Loucy (cell line): ENCODE measurements at regions not wholly inside any gene's neighbourhood (a gene's known extent, or its start where the extent isn't known, plus 50 kb on each side); places are given as distances from the start of the nearest gene placed in this dataset.

ENCODE experiments used
- H2AFZ ChIP-seq: fragments of 200-600 bp; sonication (generic); 2 replicates; pipeline ENCODE4 v1.6.0; 2016; ENCODE audit warnings: antibody characterized with exemption, mild to moderate bottlenecking, low read length, moderate library complexity
- H3F3A ChIP-seq: fragments of 200-600 bp; 2 replicates; pipeline ENCODE4 v1.6.0; 2016; ENCODE audit warnings: antibody characterized with exemption, low read depth, mild to moderate bottlenecking
- H3K27me3 ChIP-seq: fragments of 200-600 bp; sonication (generic); 2 replicates; pipeline ENCODE4 v1.6.1; 2014; ENCODE audit warnings: low read length, mild to moderate bottlenecking; ENCODE audit not compliant: insufficient read depth, poor library complexity, severe bottlenecking
- H3K36me3 ChIP-seq: fragments of 200-600 bp; sonication (generic); 2 replicates; pipeline ENCODE4 v1.6.1; 2016; ENCODE audit warnings: low read length; ENCODE audit not compliant: insufficient read depth
- H3K4me1 ChIP-seq: fragments of 200-600 bp; sonication (generic); 2 replicates; pipeline ENCODE4 v1.5.1; 2014; ENCODE audit warnings: low read length, mild to moderate bottlenecking; ENCODE audit not compliant: insufficient read depth, poor library complexity, severe bottlenecking
- H3K4me2 ChIP-seq: fragments of 200-600 bp; sonication (generic); 2 replicates; pipeline ENCODE4 v1.6.0; 2014; ENCODE audit warnings: antibody characterized with exemption, low read length, low read depth, mild to moderate bottlenecking; ENCODE audit not compliant: poor library complexity, severe bottlenecking
- H3K4me3 ChIP-seq: fragments of 200-600 bp; sonication (generic); 2 replicates; pipeline ENCODE4 v1.5.1; 2014; ENCODE audit warnings: low read length, mild to moderate bottlenecking, mixed read lengths; ENCODE audit not compliant: poor library complexity, severe bottlenecking
- H3K79me2 ChIP-seq: fragments of 200-600 bp; sonication (generic); 2 replicates; pipeline ENCODE4 v1.6.1; 2014; ENCODE audit warnings: low read length; ENCODE audit not compliant: insufficient read depth
- H3K9ac ChIP-seq: fragments of 200-600 bp; sonication (generic); 2 replicates; pipeline ENCODE4 v1.6.0; 2014; ENCODE audit warnings: mild to moderate bottlenecking, low read depth, low read length, moderate library complexity; ENCODE audit not compliant: poor library complexity, severe bottlenecking
- H3K9me2 ChIP-seq: fragments of 200-600 bp; sonication (generic); replicated peaks from 2 replicates; pipeline ENCODE4 v1.6.1; 2016; ENCODE audit warnings: low read depth, low read length, mixed read lengths
- H3K9me3 ChIP-seq: fragments of 200-600 bp; sonication (generic); 2 replicates; pipeline ENCODE4 v1.6.1; 2014; ENCODE audit warnings: mild to moderate bottlenecking, antibody characterized with exemption, low read length, low read depth; ENCODE audit not compliant: insufficient read depth
- H4K20me1 ChIP-seq: fragments of 200-600 bp; sonication (generic); 2 replicates; pipeline ENCODE4 v1.6.0; 2014; ENCODE audit warnings: antibody characterized with exemption, low read length, mild to moderate bottlenecking; ENCODE audit not compliant: insufficient read depth, poor library complexity, severe bottlenecking
- EZH2phosphoT487 ChIP-seq: fragments of 200-600 bp; IDR thresholded peaks from 2 replicates; pipeline ENCODE4 v1.6.1; 2018; ENCODE audit warnings: antibody characterized with exemption, mild to moderate bottlenecking, moderate library complexity, borderline replicate concordance
- TF ChIP-seq, protein P1 (sequence below): fragments of 200-600 bp; sonication (generic); conservative IDR thresholded peaks from 2 replicates; pipeline ENCODE4 v1.5.1; 2014; ENCODE audit warnings: mild to moderate bottlenecking, antibody characterized with exemption, low read length

DNA sequence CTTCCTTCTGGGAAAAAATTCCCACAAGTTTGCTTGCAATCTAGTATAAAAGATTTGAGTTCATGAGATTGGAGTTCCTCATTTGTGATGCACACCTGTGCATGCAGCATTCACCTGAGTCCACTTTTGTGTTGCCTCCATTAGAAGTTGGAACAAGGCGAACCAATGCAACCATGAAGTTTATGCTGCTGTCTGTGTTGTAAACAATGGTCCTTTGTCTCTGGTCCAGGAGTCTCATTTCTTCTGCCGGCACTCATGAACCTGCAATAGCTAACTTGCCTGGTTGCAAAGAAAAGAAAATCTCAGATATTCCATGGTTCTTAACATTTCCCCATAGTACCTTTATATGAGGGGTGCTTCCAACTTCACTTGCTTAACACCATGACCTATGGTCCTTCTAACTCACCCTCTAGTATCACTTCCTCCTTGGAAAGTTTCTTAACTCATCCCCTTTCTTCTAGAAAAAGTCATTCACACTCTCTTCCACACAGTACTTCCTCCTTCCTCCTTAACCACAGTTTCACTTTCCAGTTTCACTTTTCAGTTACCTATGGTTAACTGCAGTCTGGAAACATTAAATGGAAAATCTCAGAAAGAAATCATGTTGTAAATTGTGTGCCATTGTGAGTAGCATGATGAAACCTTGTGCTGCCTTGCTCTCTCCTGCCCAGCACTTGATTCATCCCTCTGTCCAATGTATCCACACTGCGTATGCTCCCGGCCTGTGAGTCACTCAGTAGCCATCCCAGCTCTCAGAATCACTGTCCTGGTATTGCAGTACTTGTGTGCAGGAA, 128.8 kb upstream of the TRIB2 start:
- Histone ChIP-seq H4K20me1 (no peaks in the 10 kb centered on the region), H3F3A (no peaks in the 10 kb centered on the region), H3K9ac (no peak overlapping the region), H3K79me2 (no peaks in the 10 kb centered on the region), H3K4me1 (peaks cover 7% of the 10 kb centered on the region), H3K9me2 (no peaks in the 10 kb centered on the region), H2AFZ (peak overlapping the region; percentile 86), H3K27me3 (no peaks in the 10 kb centered on the region), H3K36me3 (no peaks in the 10 kb centered on the region), H3K4me2 (peak overlapping the region; percentile 51), H3K4me3 (no peak overlapping the region), H3K9me3 (no peaks in the 10 kb centered on the region)
- TF ChIP-seq EZH2phosphoT487: no peak
- TF ChIP-seq, protein P1, sequence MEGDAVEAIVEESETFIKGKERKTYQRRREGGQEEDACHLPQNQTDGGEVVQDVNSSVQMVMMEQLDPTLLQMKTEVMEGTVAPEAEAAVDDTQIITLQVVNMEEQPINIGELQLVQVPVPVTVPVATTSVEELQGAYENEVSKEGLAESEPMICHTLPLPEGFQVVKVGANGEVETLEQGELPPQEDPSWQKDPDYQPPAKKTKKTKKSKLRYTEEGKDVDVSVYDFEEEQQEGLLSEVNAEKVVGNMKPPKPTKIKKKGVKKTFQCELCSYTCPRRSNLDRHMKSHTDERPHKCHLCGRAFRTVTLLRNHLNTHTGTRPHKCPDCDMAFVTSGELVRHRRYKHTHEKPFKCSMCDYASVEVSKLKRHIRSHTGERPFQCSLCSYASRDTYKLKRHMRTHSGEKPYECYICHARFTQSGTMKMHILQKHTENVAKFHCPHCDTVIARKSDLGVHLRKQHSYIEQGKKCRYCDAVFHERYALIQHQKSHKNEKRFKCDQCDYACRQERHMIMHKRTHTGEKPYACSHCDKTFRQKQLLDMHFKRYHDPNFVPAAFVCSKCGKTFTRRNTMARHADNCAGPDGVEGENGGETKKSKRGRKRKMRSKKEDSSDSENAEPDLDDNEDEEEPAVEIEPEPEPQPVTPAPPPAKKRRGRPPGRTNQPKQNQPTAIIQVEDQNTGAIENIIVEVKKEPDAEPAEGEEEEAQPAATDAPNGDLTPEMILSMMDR: no peak

DNA sequence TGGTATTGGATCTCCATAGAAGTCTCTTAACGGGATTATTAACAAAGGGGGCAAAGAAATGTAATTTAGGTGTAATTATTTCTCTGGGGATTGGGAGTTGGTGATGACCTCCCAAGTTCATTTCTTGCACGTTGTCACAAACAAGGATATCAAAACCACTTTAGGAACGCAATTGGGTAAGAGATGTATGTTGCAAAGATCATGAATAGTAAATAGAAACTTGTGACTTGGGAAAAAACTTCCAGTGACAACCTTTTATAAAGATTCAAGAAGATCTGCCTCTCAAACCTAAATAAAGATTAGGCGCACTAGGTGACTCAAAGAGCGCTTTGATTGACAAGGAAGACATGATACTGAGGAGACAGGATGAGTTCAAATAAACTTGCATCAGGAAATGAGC, 127.8 kb upstream of the TRIB2 start:
- TF ChIP-seq, protein P1: no peak
- no peak for TF ChIP-seq EZH2phosphoT487
- Histone ChIP-seq H3K4me1 (peaks cover 7% of the 10 kb centered on the region), H3K79me2 (no peaks in the 10 kb centered on the region), H3K36me3 (no peaks in the 10 kb centered on the region), H3K9ac (no peak overlapping the region), H3K27me3 (no peaks in the 10 kb centered on the region), H2AFZ (no peak overlapping the region), H3K4me3 (no peak overlapping the region), H4K20me1 (no peaks in the 10 kb centered on the region), H3K9me2 (no peaks in the 10 kb centered on the region), H3F3A (no peaks in the 10 kb centered on the region), H3K4me2 (no peak overlapping the region), H3K9me3 (no peaks in the 10 kb centered on the region)

DNA sequence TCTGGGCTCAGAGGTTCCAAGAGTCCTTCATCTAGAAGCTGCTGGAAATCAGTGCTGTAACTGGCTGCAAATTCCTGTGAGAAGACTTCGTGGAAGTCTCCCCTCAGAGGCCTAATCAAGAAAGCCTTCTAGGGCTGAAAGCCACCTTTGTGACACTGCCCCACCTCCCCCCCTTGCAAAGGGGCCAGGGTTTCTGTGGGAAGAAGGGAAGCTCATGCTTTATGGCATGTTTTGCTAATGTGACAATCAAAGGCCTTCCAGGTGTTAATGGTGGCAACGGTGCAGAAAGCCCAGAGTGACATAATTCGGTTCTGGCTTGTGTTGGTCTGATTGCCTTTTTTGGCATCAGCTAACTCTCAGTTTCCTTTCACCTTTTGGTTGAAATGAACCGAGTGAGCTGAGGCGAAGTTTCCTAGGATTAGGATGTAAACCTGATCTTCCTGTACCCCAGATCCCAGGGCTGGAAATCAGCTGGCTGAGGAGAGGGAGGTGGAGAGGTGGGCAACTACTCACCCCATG, 126.9 kb upstream of the TRIB2 start:
- Histone ChIP-seq H3F3A (no peaks in the 10 kb centered on the region), H3K36me3 (no peaks in the 10 kb centered on the region), H3K27me3 (no peaks in the 10 kb centered on the region), H3K4me2 (no peak overlapping the region), H3K9ac (no peak overlapping the region), H3K4me1 (peaks cover 7% of the 10 kb centered on the region), H3K9me2 (no peaks in the 10 kb centered on the region), H4K20me1 (no peaks in the 10 kb centered on the region), H3K9me3 (no peaks in the 10 kb centered on the region), H3K4me3 (no peak overlapping the region), H3K79me2 (no peaks in the 10 kb centered on the region), H2AFZ (no peak overlapping the region)
- no peak for TF ChIP-seq EZH2phosphoT487
- TF ChIP-seq, protein P1: no peak
